Activated CD8-positive, alpha-beta memory T cell treated with anti-CD3 and anti-CD28 coated beads, Interleukin-2, amount 50 U/mL, for 1 hour (primary cell): ENCODE measurements at regions not wholly inside any gene's neighbourhood (a gene's known extent, or its start where the extent isn't known, plus 50 kb on each side); places are given as distances from the start of the nearest gene placed in this dataset.

Experiments
- DNase-seq: peaks from one replicate; pipeline ENCODE4 v3.0.0-alpha.2; 2020; ENCODE audit errors: extremely low read depth

- no peak for DNase-seq
These were observed 67.5 kb downstream of the TMX1 start for GRCh38 chr14:51307551-51307950.

GRCh38 chr14:51308866-51309265 is 68.8 kb downstream of the TMX1 start:
- DNase-seq = no peak

GRCh38 chr14:51310505-51310944 is 70.5 kb downstream of the TMX1 start:
- DNase-seq = no peak

- DNase-seq = no peak
These were observed 74.4 kb downstream of the TMX1 start for GRCh38 chr14:51314321-51315015.

GRCh38 chr14:51317373-51317772 is 77.3 kb downstream of the TMX1 start:
- no peak for DNase-seq

GRCh38 chr14:51318813-51319597 is 79.0 kb downstream of the TMX1 start:
- no peak for DNase-seq

GRCh38 chr14:51321036-51321435 is 81.0 kb downstream of the TMX1 start:
- no peak for DNase-seq

GRCh38 chr14:51323492-51323891 is 83.4 kb downstream of the TMX1 start:
- DNase-seq = no peak

- no peak for DNase-seq
These were observed 87.3 kb downstream of the TMX1 start for GRCh38 chr14:51327376-51327775.

GRCh38 chr14:51328064-51328771 is 88.2 kb downstream of the TMX1 start:
- no peak for DNase-seq

GRCh38 chr14:51328772-51329353 is 88.8 kb downstream of the TMX1 start:
- DNase-seq = no peak

- DNase-seq = no peak
These were observed 91.7 kb downstream of the TMX1 start for GRCh38 chr14:51331486-51332367.

- DNase-seq = no peak
These were observed 93.3 kb downstream of the TMX1 start for GRCh38 chr14:51333299-51333698.

- no peak for DNase-seq
These were observed 94.0 kb downstream of the TMX1 start for GRCh38 chr14:51333901-51334521.

GRCh38 chr14:51334566-51334965 is 94.5 kb downstream of the TMX1 start:
- DNase-seq = no peak

GRCh38 chr14:51335531-51335930 is 95.5 kb downstream of the TMX1 start:
- no peak for DNase-seq

GRCh38 chr14:51335961-51336723 is 96.1 kb downstream of the TMX1 start:
- DNase-seq = no peak

GRCh38 chr14:51336734-51337133 is 96.7 kb downstream of the TMX1 start:
- DNase-seq = no peak

GRCh38 chr14:51337520-51337919 is 97.5 kb downstream of the TMX1 start:
- no peak for DNase-seq

- DNase-seq = no peak
These were observed 101.3 kb downstream of the TMX1 start for GRCh38 chr14:51341338-51341737.
